GM23338 (cell line): ENCODE measurements at regions not wholly inside any gene's neighbourhood (a gene's known extent, or its start where the extent isn't known, plus 50 kb on each side); places are given as distances from the start of the nearest gene placed in this dataset.
A peak's percentile ranks its signal among the peaks of the same experiment; 100 is the strongest.

ENCODE experiments used
- ATAC-seq: fragments of 200-7000 bp; cut with Tn5 transposase; 3 replicates; pipeline ENCODE4 v1.9.1; 2020
- DNase-seq: peaks from one replicate; pipeline ENCODE4 v3.0.0-alpha.2; 2015; ENCODE audit warnings: low spot score
- H2AFZ ChIP-seq: fragments of 200-600 bp; sonication (generic); 2 replicates; pipeline ENCODE4 v1.8.0; 2016; ENCODE audit warnings: antibody characterized with exemption, mild to moderate bottlenecking, moderate library complexity
- H3F3A ChIP-seq: fragments of 200-600 bp; sonication (generic); replicated peaks from 2 replicates; pipeline ENCODE4 v1.8.0; 2017; ENCODE audit warnings: antibody characterized with exemption, mixed run types, low read depth
- H3K27ac ChIP-seq: fragments of 200-600 bp; sonication (generic); 2 replicates; pipeline ENCODE4 v1.6.1; 2016; ENCODE audit warnings: low read depth
- H3K27me3 ChIP-seq: fragments of 200-600 bp; sonication (generic); 2 replicates; pipeline ENCODE4 v1.8.0; 2016; ENCODE audit warnings: mild to moderate bottlenecking, mixed run types, moderate library complexity; ENCODE audit not compliant: insufficient read depth
- H3K36me3 ChIP-seq: fragments of 200-600 bp; sonication (generic); 2 replicates; pipeline ENCODE4 v1.8.0; 2016; ENCODE audit warnings: mild to moderate bottlenecking; ENCODE audit not compliant: insufficient read depth
- H3K4me1 ChIP-seq: fragments of 200-600 bp; sonication (generic); 2 replicates; pipeline ENCODE4 v1.8.0; 2016; ENCODE audit warnings: mild to moderate bottlenecking, moderate library complexity; ENCODE audit not compliant: insufficient read depth
- H3K4me2 ChIP-seq: fragments of 200-600 bp; sonication (generic); 2 replicates; pipeline ENCODE4 v1.7.1; 2017; ENCODE audit warnings: mixed run types
- H3K4me3 ChIP-seq: fragments of 200-600 bp; sonication (generic); 2 replicates; pipeline ENCODE4 v1.6.1; 2016; ENCODE audit warnings: mixed run types
- H3K79me2 ChIP-seq: fragments of 200-600 bp; sonication (generic); replicated peaks from 2 replicates; pipeline ENCODE4 v1.8.0; 2017; ENCODE audit warnings: mild to moderate bottlenecking; ENCODE audit not compliant: insufficient read depth
- H3K9me2 ChIP-seq: fragments of 200-600 bp; sonication (generic); 2 replicates; pipeline ENCODE4 v1.8.0; 2017; ENCODE audit not compliant: insufficient read depth
- H4K20me1 ChIP-seq: fragments of 200-600 bp; sonication (generic); replicated peaks from 2 replicates; pipeline ENCODE4 v1.8.0; 2017; ENCODE audit warnings: mild to moderate bottlenecking; ENCODE audit not compliant: insufficient read depth
- H3K27ac Mint-ChIP-seq: 2 replicates; pipeline ENCODE4 v1.8.0; 2020; ENCODE audit warnings: inconsistent platforms, mild to moderate bottlenecking, moderate library complexity, mixed read lengths
- H3K27me3 Mint-ChIP-seq: 3 replicates; pipeline ENCODE4 v1.8.0; 2022; ENCODE audit warnings: low read depth, mild to moderate bottlenecking, moderate library complexity, mixed read lengths, inconsistent platforms; ENCODE audit not compliant: insufficient read depth, poor library complexity
- H3K36me3 Mint-ChIP-seq: 3 replicates; pipeline ENCODE4 v1.8.0; 2021; ENCODE audit warnings: low read depth, mild to moderate bottlenecking, inconsistent platforms, moderate library complexity, mixed read lengths
- H3K4me1 Mint-ChIP-seq: 3 replicates; pipeline ENCODE4 v1.8.0; 2020; ENCODE audit warnings: mild to moderate bottlenecking, inconsistent platforms, mixed read lengths
- H3K4me3 Mint-ChIP-seq: 3 replicates; pipeline ENCODE4 v1.8.0; 2021; ENCODE audit warnings: moderate library complexity, mild to moderate bottlenecking, inconsistent platforms, mixed read lengths
- H3K9me3 Mint-ChIP-seq: 3 replicates; pipeline ENCODE4 v1.8.0; 2020; ENCODE audit warnings: moderate library complexity, mild to moderate bottlenecking, inconsistent platforms, mixed read lengths
- CREB1 ChIP-seq: fragments of 250-450 bp; sonication (Bioruptor Pico); IDR thresholded peaks from 2 replicates; pipeline ENCODE4 v1.5.0; 2020; ENCODE audit warnings: low read depth, mild to moderate bottlenecking, moderate library complexity
- EZH2 ChIP-seq: fragments of 200-600 bp; sonication (generic); IDR thresholded peaks from one replicate; pipeline ENCODE4 v1.8.0; 2017; ENCODE audit warnings: antibody characterized with exemption, mild to moderate bottlenecking, low read depth; ENCODE audit not compliant: unreplicated experiment
- EZH2phosphoT487 ChIP-seq: fragments of 200-600 bp; sonication (generic); IDR thresholded peaks from one replicate; pipeline ENCODE4 v1.8.1; 2018; ENCODE audit warnings: antibody characterized with exemption; ENCODE audit not compliant: unreplicated experiment
- JUNB ChIP-seq: IDR thresholded peaks from one replicate; pipeline ENCODE4 v1.6.1; 2016; ENCODE audit warnings: antibody characterized with exemption; ENCODE audit not compliant: unreplicated experiment
- NANOG ChIP-seq: IDR thresholded peaks from 2 replicates; pipeline ENCODE4 v1.6.1; 2016; ENCODE audit warnings: antibody characterized with exemption, borderline replicate concordance
- POLR2AphosphoS5 ChIP-seq: IDR thresholded peaks from 2 replicates; pipeline ENCODE4 v1.6.1; 2016; ENCODE audit warnings: antibody characterized with exemption, low read depth
- STAT1 ChIP-seq: IDR thresholded peaks from one replicate; pipeline ENCODE4 v1.6.1; 2016; ENCODE audit warnings: antibody characterized with exemption; ENCODE audit not compliant: unreplicated experiment
- ZNF331 ChIP-seq: fragments of 250-450 bp; sonication (Bioruptor Pico); IDR thresholded peaks from 2 replicates; pipeline ENCODE4 v1.5.0; 2020; ENCODE audit warnings: low read depth, mild to moderate bottlenecking, moderate library complexity
- TF ChIP-seq, protein P1 (sequence below): IDR thresholded peaks from 2 replicates; pipeline ENCODE4 v1.6.1; 2016; ENCODE audit warnings: antibody characterized with exemption
- TF ChIP-seq, protein P2 (sequence below): IDR thresholded peaks from one replicate; pipeline ENCODE4 v1.6.1; 2018; ENCODE audit warnings: antibody characterized with exemption; ENCODE audit not compliant: unreplicated experiment

DNA sequence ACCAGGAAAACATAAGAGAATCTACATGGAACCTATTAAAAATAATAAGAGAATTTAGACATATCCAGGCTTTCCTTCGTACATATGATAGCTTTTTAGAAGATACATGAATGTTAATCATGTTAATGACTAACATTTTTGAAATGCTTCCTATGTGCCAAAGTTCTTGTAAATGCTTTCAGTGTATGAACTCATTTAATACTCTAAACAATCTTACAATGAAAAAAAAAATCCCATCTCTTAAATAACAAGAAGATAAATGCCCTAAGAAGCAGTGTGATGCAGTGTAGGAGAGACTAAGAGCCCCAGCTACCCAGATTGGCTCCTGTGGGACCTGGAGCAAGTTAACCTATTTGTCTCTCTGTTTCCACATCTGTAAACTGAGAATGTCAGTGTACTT is 220.4 kb upstream of the MYOCD start:
- H3K4me3 Mint-ChIP-seq = no peak overlapping the region

DNA sequence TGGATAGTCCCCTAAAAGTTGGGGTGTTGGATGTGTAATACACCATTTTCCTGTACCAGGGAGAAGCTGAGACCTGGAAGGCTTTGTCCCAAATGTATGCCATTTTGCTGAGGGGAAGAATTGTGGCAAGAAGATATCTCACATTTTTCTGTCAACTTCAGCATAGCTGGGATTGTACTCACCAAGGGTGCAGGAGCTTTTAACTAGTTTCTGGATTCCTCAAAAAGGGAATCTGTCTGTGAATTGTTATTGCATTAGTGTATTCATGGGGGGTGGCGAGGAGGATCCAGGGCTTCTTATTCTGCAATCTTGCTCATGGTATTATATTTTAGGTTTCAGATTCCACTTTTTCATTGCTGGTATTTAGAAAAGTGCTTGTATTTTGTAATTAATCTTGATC is 208.2 kb upstream of the MYOCD start:
- Histone ChIP-seq H3K4me2 (no peak overlapping the region), H3K4me3 (no peak overlapping the region), H2AFZ (0 out of 2 replicates have a peak overlapping the region, but pooled peaks have one; percentile 52), H3K27me3 (no peaks in the 10 kb centered on the region), H3K4me1 (0 out of 2 replicates have a peak, but pooled peaks cover 3% of the 10 kb centered on the region), H3K27ac (no peak overlapping the region), H3K79me2 (no peaks in the 10 kb centered on the region), H4K20me1 (no peaks in the 10 kb centered on the region), H3K36me3 (no peaks in the 10 kb centered on the region), H3F3A (no peaks in the 10 kb centered on the region), H3K9me2 (no peaks in the 10 kb centered on the region; the same call in 1 of the 2 replicates)
- no peak for ATAC-seq
- no peak overlapping the region for H3K4me3 Mint-ChIP-seq
- TF ChIP-seq CREB1 (CRISPR knock-in tag) = no peak
- DNase-seq = no peak
- H3K9me3 Mint-ChIP-seq = peaks cover 18% of the 10 kb centered on the region
- no peaks in the 10 kb centered on the region; the same call in 2 of the 3 replicates for H3K4me1 Mint-ChIP-seq
- H3K27ac Mint-ChIP-seq = no peak overlapping the region
- H3K36me3 Mint-ChIP-seq = peaks cover 15% of the 10 kb centered on the region
- no peaks in the 10 kb centered on the region for H3K27me3 Mint-ChIP-seq

More for the DNA sequence above, 220.4 kb upstream of the MYOCD start:
- Mint-ChIP-seq H3K4me1 (no peaks in the 10 kb centered on the region), H3K27ac (no peak overlapping the region), H3K9me3 (peaks cover 15% of the 10 kb centered on the region; the same call in 2 of the 3 replicates), H3K36me3 (no peaks in the 10 kb centered on the region), H3K27me3 (no peaks in the 10 kb centered on the region)
- no peaks in the 10 kb centered on the region for H3K4me1 ChIP-seq
- H3K36me3 ChIP-seq = no peaks in the 10 kb centered on the region
- ATAC-seq (no peak), DNase-seq (no peak)
- H3K4me3 ChIP-seq = no peak overlapping the region
- no peak overlapping the region for H3K27ac ChIP-seq
- no peaks in the 10 kb centered on the region for H4K20me1 ChIP-seq
- TF ChIP-seq NANOG = no peak
- TF ChIP-seq STAT1 = no peak
- TF ChIP-seq, protein P1, sequence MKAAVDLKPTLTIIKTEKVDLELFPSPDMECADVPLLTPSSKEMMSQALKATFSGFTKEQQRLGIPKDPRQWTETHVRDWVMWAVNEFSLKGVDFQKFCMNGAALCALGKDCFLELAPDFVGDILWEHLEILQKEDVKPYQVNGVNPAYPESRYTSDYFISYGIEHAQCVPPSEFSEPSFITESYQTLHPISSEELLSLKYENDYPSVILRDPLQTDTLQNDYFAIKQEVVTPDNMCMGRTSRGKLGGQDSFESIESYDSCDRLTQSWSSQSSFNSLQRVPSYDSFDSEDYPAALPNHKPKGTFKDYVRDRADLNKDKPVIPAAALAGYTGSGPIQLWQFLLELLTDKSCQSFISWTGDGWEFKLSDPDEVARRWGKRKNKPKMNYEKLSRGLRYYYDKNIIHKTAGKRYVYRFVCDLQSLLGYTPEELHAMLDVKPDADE = no peak
- no peak for TF ChIP-seq POLR2AphosphoS5
- TF ChIP-seq, protein P2, sequence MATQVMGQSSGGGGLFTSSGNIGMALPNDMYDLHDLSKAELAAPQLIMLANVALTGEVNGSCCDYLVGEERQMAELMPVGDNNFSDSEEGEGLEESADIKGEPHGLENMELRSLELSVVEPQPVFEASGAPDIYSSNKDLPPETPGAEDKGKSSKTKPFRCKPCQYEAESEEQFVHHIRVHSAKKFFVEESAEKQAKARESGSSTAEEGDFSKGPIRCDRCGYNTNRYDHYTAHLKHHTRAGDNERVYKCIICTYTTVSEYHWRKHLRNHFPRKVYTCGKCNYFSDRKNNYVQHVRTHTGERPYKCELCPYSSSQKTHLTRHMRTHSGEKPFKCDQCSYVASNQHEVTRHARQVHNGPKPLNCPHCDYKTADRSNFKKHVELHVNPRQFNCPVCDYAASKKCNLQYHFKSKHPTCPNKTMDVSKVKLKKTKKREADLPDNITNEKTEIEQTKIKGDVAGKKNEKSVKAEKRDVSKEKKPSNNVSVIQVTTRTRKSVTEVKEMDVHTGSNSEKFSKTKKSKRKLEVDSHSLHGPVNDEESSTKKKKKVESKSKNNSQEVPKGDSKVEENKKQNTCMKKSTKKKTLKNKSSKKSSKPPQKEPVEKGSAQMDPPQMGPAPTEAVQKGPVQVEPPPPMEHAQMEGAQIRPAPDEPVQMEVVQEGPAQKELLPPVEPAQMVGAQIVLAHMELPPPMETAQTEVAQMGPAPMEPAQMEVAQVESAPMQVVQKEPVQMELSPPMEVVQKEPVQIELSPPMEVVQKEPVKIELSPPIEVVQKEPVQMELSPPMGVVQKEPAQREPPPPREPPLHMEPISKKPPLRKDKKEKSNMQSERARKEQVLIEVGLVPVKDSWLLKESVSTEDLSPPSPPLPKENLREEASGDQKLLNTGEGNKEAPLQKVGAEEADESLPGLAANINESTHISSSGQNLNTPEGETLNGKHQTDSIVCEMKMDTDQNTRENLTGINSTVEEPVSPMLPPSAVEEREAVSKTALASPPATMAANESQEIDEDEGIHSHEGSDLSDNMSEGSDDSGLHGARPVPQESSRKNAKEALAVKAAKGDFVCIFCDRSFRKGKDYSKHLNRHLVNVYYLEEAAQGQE = no peak
- TF ChIP-seq CREB1 (CRISPR knock-in tag) = no peak
- no peak for TF ChIP-seq JUNB
- TF ChIP-seq ZNF331 = no peak
- no peak for TF ChIP-seq EZH2
- no peak for TF ChIP-seq EZH2phosphoT487
- no peak overlapping the region for H2AFZ ChIP-seq
- no peaks in the 10 kb centered on the region for H3K27me3 ChIP-seq
- H3K79me2 ChIP-seq = no peaks in the 10 kb centered on the region
- no peak overlapping the region for H3K4me2 ChIP-seq
- H3F3A ChIP-seq = no peaks in the 10 kb centered on the region
- peaks cover 4% of the 10 kb centered on the region; the same call in 1 of the 2 replicates for H3K9me2 ChIP-seq
